ENCODE measurements at regions not wholly inside any gene's neighbourhood (a gene's known extent, or its start where the extent isn't known, plus 50 kb on each side); places are given as distances from the start of the nearest gene placed in this dataset.

DNA sequence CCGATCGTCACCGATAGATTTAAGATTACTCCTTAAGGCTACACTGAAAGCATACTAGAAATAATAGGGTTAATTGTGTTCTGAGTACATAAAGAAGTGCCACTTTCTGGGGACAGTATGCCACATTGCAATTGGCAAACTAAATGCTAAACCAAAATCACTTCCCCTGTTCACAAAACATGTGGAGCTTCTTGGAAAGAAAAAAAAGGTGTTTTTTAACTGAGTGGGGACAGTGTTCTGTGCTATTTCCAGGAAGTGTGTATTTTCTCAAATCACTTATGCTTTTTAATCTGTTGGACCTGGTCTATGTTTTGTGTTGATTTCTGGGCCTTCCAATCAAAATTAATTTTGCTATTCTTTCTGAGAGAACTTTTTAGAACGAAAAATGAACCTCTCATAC is 149.3 kb upstream of the MPDZ start:
- TF ChIP-seq, protein P1, sequence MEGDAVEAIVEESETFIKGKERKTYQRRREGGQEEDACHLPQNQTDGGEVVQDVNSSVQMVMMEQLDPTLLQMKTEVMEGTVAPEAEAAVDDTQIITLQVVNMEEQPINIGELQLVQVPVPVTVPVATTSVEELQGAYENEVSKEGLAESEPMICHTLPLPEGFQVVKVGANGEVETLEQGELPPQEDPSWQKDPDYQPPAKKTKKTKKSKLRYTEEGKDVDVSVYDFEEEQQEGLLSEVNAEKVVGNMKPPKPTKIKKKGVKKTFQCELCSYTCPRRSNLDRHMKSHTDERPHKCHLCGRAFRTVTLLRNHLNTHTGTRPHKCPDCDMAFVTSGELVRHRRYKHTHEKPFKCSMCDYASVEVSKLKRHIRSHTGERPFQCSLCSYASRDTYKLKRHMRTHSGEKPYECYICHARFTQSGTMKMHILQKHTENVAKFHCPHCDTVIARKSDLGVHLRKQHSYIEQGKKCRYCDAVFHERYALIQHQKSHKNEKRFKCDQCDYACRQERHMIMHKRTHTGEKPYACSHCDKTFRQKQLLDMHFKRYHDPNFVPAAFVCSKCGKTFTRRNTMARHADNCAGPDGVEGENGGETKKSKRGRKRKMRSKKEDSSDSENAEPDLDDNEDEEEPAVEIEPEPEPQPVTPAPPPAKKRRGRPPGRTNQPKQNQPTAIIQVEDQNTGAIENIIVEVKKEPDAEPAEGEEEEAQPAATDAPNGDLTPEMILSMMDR (IDR thresholded peaks at IDR 0.05): no peak
- TF ChIP-seq POLR2AphosphoS5 (IDR thresholded peaks at IDR 0.05): no peak
- no peak for TF ChIP-seq EP300 (IDR thresholded peaks at IDR 0.05)
